GM19351 (cell line): ENCODE measurements at regions not wholly inside any gene's neighbourhood (a gene's known extent, or its start where the extent isn't known, plus 50 kb on each side); places are given as distances from the start of the nearest gene placed in this dataset.
"Not testable (repeated sequence)": the region's sequence is repeated elsewhere in the genome, so short reads cannot be mapped to it uniquely, and the experiment has no call there.

Source experiments
- ATAC-seq: cut with Tn5 transposase; IDR thresholded peaks from one replicate; pipeline ENCODE4 v1.9.1; 2021; ENCODE audit warnings: mild to moderate bottlenecking, moderate library complexity; ENCODE audit not compliant: unreplicated experiment

DNA sequence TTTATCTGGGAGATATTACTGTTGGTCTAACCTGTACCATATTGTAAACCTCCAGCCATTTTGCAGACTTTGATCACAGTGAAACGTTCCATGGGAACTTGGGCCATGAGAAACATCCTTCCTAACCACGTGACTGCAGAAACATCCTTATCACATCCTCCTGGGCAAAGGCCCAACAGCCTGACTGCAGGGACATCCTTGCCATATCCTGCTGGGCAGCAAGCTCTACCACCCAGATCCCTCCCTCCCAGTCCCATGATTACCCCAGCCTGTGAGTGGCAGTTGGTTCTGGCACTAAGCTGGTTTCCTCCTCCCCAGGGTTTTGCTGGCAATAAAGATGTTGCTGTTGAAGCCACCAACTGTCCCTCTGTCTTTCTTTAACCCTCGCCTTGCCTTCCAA is 201.2 kb downstream of the POTEC start:
- not testable (repeated sequence) for ATAC-seq

DNA sequence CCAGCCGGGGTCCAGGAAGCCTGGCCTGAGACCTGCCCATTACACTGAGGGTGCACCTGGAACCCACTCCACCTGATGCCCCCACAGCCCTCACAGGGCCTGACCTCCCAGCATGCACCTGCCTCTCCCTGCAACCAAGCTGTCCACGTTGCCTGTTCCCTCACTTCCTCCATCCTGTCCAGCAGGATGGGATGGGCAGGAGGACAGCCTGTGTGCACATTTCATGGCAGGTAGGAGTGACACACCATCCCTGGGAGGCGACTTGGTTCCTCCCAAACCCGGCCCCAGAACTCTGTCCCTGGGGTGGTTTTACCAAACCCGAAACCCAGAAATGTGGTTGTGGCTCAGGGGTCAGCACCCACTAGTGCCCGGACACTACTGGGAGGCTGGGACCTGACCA is 203.8 kb upstream of the ZNF519 start:
- not testable (repeated sequence) for ATAC-seq

DNA sequence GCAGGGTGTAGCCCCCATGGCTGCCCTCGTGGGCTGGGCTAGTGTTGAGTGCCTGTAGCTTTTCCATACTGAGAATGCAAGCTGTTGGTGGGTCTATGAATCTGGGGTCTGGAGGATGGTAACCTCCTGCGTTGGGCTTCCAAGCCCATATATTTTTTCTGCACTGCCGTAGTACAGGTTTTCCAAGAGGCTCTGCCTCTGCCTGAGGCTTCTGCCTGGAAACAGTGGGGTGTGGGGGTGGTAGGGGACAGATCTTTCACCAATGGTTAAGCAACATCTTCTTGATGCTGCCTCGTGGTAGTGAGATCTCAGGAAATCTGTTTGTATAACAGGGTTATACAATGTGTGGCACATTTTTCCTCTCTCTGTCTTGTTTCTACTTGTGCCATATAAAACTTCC is 189.0 kb upstream of the ZNF519 start:
- not testable (repeated sequence) for ATAC-seq

DNA sequence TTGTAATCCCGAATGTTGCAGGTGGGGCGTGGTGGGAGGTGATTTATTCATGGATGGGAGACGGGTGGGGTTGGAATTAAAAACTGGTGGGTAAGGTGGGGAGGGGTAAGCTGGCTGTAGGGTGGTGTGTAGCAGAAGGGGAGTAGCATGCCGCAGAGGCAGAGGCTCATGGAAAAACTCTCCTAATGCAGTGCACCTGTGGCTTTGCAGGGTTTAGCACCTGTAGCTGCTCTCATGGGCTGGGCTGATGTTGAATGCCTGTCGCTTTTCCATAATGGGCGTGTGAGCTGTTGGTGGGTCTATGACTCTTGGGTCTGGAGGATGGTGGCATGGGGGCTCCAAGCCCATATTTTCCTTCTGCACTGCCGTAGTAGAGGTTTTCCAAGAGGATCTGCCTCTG is 169.0 kb upstream of the ZNF519 start:
- ATAC-seq = not testable (repeated sequence)

DNA sequence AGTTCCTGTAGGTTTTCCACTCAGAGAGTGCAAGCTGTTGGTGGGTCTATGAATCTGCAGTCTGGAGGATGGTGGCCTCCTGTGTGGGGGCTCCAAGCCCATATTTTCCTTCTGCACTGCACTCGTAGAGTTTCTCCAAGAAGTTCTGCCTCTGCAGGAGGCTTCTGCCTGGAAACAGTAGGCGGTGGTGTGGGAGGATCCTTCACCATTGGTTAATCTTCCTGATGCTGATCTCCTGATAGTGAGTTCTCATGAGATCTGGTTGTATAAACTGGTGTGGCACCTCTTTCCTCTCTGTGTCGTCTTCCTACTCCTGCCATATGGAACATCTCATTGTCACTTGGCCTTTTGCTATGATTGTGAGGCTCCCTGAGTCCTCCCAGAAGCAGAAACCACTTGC is 162.8 kb upstream of the ZNF519 start:
- ATAC-seq = not testable (repeated sequence)

DNA sequence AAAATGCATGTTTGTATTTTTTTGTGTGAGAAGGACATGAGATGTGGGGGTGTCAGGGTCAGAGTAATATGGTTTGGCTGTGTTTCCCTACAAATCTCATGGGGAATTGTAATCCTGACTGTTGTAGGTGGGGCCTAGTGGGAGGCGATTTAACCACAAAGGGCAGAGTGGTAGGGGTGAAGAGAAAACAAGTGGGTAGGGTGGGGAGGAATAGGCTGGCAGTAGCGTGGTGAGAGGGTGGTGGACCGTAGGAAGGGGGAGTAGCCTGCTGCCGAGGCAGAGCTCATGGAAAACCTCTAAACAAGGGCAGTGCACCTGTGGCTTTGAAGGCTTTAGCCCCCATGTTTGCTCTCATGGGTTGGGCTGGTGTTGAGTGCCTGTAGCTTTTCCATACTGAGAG is 152.8 kb upstream of the ZNF519 start:
- no peak for ATAC-seq

DNA sequence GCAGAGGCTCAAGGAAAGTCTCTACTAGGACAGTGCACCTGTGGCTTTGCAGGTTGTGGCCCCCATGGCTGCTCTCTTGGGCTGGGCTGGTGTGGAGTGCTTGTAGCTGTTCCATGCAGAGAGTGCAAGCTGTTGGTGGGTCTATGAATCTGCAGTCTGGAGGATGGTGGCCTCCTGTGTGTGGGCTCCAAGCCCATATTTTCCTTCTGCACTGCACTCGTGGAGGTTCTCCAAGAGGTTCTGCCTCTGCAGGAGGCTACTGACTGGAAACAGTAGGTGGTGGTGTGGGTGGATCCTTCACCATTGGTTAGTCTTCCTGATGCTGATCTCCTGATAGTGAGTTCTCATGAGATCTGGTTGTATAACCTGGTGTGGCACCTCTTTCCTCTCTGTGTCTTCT is 143.2 kb upstream of the ZNF519 start:
- not testable (repeated sequence) for ATAC-seq

DNA sequence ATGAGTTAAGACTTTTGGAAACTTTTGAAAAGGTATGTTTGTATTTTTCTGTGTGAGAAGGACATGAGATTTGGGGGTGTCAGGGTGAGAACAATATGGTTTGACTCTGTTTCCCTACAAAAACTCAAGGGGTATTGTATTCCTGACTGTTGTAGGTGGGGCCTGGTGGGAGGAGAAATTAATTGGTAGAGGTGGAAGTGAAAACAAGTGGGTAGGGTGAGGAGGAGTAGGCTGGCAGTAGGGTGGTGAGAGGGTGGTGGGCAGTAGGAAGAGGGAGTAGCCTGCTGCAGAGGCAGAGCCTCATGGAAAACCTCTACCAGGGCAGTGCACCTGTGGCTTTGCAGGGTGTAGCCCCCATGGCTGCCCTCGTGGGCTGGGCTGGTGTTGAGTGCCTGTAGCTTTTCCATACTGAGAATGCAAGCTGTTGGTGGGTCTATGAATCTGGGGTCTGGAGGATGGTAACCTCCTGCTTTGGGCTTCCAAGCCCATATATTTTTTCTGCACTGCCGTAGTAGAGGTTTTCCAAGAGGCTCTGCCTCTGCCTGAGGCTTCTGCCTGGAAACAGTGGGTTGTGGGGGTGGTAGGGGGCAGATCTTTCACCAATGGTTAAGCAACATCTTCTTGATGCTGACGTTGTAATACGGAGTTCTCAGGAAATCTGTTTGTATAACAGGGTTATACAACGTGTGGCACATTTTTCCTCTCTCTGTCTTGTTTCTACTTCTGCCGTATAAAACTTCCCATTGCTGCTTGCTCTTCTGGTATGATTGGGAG is 133.6 kb upstream of the ZNF519 start:
- not testable (repeated sequence) for ATAC-seq

DNA sequence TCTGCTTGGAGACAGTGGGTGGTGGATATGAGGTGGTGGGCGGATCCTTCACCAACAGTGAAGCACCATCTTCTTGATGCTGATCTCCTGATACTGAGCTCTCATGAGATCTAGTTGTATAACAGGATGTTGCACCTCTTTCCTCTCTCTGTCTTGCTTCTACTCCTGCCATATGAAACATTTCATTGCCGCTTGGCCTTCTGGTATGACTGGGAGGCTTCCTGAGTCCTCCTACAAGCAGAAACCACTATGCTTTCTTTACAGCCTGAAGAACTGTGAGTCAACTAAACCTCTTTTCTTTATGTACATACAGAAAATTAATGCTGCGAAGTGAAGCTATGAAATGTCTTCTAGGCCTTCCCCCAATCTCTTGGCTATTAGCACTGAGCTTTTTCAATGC is 130.6 kb upstream of the ZNF519 start:
- ATAC-seq = not testable (repeated sequence)

DNA sequence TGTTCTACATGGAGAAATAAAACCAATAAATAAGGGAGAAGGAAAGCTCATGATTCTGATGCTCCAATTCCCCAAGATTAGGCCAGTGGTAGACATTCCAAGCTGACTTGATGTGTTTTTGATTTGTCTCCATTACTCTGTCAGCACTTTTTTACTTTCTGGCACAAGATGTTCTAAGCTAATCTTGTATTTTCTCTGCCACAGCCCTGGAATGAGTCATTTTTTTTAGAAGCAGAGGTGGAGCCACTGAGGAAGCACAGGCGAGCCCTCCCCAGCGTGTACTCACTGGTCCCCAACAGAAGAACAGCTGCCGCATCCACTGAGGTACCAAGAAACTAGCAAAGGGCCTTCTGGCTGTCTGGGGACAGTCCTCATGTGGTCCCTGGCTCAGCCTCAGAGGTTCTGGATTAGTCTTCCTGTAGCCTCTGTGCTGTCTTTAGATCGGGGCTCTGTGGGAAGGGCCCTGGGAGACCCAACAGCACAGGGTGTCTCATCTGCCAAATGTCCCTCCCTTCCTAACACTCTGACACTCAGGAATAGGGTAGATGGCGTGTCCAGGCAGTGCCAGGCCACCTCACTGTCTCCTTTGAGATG is 117.9 kb upstream of the ZNF519 start:
- ATAC-seq = not testable (repeated sequence)

DNA sequence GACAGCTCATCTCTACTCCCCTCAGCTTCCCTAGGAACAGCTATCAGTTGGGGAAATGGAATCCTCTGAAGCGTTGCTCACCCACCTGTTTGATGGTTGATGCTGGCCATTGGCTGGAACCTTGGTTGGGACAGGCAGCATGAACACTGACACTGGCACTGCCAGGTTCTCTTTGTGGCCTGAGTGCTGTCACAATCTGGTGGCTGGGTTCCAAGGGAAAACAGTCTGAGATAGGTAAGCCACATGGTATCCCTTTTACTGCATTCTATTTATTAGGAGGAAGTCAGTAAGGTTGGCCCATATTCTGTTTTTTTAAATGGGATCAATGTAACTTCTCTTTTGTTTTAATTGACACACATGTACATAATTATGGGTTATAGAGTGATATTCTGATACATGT is 107.0 kb upstream of the ZNF519 start:
- not testable (repeated sequence) for ATAC-seq

DNA sequence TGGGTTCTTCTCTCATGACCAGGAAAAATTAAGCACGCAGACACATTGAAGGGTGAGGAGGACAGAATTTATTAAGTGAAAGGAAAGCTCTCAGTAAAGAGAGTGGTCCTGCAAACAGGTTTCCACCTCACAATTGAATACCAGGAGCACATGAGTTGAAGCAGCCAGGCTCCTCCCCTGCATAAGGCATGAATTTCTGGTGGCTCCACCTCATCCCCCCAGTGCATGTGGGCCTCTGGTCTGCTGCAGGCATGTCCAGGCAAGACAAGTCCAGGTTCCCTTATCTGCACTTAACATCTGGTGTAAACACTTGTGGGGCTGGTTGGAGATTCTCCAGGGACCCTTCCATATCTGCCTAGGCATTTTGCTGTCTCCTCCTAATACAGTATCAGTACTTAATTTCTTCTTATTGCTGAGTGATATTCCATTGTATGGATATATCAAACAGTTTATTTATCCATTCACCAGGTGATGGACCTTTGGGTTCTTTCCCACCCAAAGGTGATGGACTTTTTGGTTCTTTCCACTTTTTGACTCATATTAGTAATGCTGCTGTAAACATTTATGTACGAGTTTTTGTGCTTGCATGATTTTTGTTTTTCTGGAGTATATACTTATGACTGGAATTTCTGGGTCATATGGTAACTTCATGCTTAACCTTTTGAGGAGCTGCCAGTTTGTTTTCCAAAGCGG is 104.3 kb upstream of the ZNF519 start:
- ATAC-seq = not testable (repeated sequence)

DNA sequence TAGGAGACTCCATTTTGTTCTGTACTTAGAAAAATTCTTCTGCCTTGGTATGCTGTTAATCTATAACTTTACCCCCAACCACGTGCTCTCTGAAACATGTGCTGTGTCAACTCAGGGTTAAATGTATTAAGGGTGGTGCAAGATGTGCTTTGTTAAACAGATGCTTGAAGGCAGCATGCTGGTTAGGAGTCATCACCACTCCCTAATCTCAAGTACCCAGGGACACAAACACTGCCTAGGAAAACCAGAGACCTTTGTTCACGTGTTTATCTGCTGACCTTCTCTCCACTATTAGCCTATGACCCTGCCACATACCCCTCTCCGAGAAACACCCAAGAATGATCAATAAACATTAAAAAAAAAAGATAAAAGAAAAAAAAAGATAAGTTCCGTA is 93.0 kb upstream of the ZNF519 start:
- not testable (repeated sequence) for ATAC-seq

DNA sequence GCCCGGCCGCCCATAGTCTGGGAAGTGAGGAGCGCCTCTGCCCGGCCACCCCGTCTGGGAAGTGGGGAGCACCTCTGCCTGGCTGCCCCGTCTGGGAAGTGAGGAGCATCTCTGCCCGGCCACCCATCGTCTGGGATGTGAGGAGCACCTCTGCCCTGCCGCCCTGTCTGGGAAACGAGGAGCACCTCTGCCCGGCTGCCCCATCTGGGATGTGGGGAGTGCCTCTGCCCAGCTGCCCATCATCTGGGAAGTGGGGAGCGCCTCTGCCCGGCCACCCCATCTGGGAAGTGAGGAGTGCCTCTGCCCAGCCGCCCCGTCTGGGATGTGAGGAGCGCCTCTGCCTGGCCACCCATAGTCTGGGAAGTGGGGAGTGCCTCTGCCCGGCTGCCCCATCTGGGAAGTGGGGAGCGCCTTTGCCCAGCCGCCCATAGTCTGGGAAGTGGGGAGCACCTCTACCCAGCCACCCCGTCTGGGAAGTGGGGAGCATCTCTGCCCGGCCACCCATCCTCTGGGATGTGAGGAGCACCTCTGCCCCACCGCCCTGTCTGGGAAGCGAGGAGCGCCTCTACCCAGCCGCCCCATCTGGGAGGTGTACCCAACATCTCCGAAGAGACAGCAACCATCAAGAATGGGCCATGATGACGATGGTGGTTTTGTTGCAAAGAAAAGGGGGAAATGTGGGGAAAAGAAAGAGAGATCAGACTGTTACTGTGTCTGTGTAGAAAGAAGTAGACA is 92.5 kb upstream of the ZNF519 start:
- not testable (repeated sequence) for ATAC-seq

DNA sequence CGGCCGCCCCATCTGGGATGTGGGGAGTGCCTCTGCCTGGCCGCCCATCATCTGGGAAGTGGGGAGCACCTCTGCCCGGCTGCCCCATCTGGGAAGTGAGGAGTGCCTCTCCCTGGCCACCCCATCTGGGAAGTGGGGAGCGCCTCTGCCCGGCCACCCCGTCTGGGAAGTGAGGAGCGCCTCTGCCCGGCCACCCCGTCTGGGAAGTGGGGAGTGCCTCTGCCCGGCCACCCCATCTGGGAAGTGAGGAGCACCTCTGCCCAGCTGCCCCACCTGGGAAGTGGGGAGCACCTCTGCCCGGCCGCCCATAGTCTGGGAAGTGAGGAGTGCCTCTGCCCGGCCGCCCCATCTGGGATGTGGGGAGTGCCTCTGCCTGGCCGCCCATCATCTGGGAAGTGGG is 91.7 kb upstream of the ZNF519 start:
- ATAC-seq = not testable (repeated sequence)

DNA sequence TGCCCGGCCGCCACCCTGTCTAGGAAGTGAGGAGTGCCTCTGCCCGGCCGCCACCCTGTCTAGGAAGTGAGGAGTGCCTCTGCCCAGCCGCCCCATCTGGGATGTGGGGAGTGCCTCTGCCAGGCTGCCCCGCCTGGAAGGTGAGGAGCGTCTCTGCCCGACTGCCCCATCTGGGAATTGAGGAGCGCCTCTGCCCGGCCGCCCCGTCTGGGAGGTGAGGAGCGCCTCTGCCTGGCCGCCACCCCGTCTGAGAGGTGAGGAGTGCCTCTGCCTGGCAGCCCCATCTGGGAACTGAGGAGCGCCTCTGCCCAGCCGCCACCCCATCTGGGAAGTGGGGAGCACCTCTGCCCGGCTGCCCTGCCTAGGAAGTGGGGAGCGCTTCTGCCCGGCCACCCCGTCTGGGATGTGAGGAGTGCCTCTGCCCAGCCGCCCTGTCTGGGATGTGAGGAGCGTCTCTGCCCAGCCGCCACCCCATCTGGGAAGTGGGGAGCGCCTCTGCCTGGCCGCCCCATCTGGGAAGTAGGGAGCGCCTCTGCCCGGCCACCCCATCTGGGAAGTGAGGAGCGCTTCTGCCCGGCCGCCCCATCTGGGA is 91.1 kb upstream of the ZNF519 start:
- ATAC-seq = not testable (repeated sequence)

DNA sequence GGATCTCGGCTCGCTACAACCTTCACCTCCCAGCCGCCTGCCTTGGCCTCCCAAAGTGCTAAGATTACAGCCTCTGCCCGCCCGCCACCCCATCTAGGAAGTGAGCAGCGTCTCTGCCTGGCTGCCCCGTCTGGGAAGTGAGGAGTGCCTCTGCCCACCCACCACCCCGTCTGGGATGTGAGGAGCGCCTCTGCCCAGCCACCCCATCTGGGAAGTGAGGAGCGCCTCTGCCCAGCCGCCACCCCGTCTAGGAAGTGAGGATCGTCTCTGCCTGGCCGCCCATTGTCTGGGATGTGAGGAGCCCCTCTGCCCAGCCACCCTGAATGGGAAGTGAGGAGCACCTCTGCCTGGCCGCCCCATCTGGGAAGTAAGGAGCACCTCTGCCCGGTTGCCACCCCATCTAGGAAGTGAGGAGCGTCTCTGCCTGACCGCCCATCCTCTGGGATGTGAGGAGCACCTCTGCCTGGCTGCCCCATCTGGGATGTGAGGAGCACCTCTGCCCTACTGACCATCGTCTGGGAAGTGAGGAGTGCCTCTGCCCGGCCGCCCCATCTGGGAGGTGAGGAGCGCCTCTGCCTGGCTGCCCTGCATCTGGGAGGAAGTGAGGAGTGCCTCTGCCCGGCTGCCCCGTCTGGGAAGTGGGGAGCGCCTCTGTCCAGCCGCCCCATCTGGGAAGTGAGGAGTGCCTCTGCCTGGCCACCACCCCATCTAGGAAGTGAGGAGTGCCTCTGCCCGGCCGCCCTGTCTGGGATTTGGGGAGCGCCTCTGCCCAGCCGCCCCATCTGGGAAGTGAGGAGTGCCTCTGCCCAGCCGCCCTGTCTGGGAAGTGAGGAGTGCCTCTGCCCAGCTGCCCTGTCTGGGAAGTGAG is 90.4 kb upstream of the ZNF519 start:
- not testable (repeated sequence) for ATAC-seq

DNA sequence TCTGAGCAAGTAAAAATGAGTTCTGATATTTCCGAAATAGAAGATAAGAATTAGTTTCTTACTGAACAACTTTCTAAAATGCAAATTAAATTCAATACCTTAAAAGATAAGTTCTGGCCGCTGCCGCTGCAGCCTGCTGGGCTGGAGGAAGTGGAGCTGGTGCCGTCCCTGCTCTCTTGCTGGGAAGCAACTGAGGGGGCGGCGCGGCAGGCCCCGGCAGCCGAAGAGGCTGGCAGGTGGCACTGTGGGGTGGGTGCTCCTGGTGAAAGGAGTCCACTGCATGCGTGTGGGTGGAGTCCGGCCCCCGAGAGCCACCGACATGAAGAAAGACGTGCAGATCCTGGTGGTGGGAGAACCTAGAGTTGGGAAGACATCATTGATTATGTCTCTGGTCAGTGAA is 89.5 kb upstream of the ZNF519 start:
- no peak for ATAC-seq

DNA sequence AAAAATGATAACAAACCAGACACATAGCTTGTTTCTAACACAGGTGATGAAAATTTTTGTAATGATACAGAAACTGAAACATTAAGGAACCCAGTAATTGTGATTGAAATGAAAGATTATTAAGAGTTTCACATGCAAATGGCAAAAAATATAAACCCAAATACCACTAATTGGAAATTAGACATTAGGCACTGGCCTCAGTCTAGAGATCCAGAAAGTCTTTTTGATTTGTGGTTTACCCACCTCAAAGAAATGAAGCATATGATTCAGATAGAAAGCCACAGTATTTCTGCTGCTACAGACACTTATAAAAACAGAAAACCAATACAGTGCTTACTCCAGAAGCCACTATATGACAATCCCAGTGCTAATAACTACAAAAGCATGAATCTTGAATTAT is 83.7 kb upstream of the ZNF519 start:
- ATAC-seq = not testable (repeated sequence)

DNA sequence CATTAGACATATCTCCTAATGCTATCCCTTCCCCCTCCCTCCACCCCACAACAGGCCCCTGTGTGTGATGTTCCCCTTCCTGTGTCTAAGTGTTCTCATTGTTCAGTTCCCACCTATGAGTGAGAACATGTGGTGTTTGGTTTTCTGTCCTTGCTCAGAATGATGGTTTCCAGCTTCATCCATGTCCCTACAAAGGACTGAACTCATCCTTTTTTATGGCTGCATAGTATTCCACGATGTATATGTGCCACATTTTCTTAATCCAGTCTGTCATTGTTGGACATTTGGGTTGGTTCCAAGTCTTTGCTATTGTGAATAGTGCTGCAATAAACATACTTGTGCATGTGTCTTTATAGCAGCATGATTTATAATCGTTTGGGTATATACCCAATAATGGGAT is 71.2 kb upstream of the ZNF519 start:
- ATAC-seq = not testable (repeated sequence)
